Muscle of leg (tissue), 3 donors: ENCODE measurements at regions not wholly inside any gene's neighbourhood (a gene's known extent, or its start where the extent isn't known, plus 50 kb on each side); places are given as distances from the start of the nearest gene placed in this dataset.

Experiments
- DNase-seq: peaks from one replicate; pipeline ENCODE4 v3.0.0; 2013
- H3K27ac ChIP-seq: one replicate; pipeline ENCODE4 v1.5.1; 2013; ENCODE audit warnings: mild to moderate bottlenecking, low read length, control low read depth
- H3K27me3 ChIP-seq: one replicate; pipeline ENCODE4 v1.6.1; 2013; ENCODE audit warnings: low read length; ENCODE audit not compliant: control insufficient read depth, insufficient read depth
- H3K36me3 ChIP-seq: one replicate; pipeline ENCODE4 v1.6.1; 2013; ENCODE audit warnings: low read length; ENCODE audit not compliant: control insufficient read depth, insufficient read depth
- H3K4me1 ChIP-seq: one replicate; pipeline ENCODE4 v1.6.1; 2013; ENCODE audit warnings: low read length; ENCODE audit not compliant: control insufficient read depth, insufficient read depth
- H3K4me3 ChIP-seq: one replicate; pipeline ENCODE4 v1.5.1; 2013; ENCODE audit warnings: low read length, control low read depth
- H3K9me3 ChIP-seq: replicated peaks from 2 replicates; pipeline ENCODE4 v1.6.1; 2013; ENCODE audit warnings: low read depth, low read length; ENCODE audit not compliant: control insufficient read depth
- WGBS: methylation state at CpG from one replicate; pipeline ENCODE4 v1.1.5; 2013; ENCODE audit warnings: missing lambda C conversion rate; ENCODE audit not compliant: insufficient coverage; 5-methylcytosine and 5-hydroxymethylcytosine counted together

DNA sequence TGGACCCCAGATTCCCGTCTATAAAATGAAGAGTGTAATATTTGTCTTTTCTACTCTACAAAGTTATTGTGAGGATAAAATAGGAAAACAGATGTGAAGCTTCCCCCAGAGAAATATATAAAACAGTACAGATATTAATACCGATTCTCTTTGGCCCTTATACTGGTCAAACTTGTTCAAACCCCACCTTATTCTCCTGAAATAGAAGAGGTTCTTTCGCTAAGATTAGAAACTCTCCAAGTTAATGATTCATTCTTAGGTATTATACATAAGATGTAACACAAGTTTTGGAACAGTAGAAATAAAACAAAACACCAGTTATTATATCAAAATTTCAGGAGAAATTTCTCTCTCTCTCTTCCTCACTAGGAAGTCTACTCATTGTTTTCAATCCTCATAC is 852.4 kb upstream of the ADAMTS5 start:
- Histone ChIP-seq H3K27ac (no peak overlapping the region), H3K9me3 (no peaks in the 10 kb centered on the region), H3K27me3 (no peaks in the 10 kb centered on the region), H3K4me3 (no peak overlapping the region), H3K36me3 (no peaks in the 10 kb centered on the region), H3K4me1 (no peaks in the 10 kb centered on the region)
- DNase-seq, result no peak
- no CpG with 5 or more reads among the region's 3 CpGs for WGBS

DNA sequence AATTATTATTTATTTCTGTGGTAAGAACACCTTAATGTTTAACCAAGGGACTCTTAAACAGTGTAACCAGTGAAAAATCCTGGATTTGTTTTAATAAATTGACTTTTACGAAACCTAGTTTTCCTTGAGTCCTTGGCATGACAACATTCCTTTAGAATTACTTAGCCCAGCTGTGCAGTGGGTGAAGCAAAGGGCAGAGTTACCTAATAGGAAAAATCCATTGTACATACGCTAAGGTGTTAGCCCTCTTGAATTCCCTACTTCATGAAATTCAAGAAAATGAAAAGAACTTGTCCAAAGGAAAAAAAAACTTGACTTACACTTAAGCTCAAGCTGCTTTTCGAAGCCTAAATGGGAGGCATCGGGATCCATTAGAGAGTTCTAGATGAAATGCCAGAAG is 852.0 kb upstream of the ADAMTS5 start:
- H3K27ac ChIP-seq, result no peak overlapping the region
- H3K9me3 ChIP-seq, result no peaks in the 10 kb centered on the region
- no peaks in the 10 kb centered on the region for H3K27me3 ChIP-seq
- no peaks in the 10 kb centered on the region for H3K4me1 ChIP-seq
- peak; percentile 50 for DNase-seq
- no CpG with 5 or more reads among the region's 4 CpGs for WGBS
- no peaks in the 10 kb centered on the region for H3K36me3 ChIP-seq
- no peak overlapping the region for H3K4me3 ChIP-seq

DNA sequence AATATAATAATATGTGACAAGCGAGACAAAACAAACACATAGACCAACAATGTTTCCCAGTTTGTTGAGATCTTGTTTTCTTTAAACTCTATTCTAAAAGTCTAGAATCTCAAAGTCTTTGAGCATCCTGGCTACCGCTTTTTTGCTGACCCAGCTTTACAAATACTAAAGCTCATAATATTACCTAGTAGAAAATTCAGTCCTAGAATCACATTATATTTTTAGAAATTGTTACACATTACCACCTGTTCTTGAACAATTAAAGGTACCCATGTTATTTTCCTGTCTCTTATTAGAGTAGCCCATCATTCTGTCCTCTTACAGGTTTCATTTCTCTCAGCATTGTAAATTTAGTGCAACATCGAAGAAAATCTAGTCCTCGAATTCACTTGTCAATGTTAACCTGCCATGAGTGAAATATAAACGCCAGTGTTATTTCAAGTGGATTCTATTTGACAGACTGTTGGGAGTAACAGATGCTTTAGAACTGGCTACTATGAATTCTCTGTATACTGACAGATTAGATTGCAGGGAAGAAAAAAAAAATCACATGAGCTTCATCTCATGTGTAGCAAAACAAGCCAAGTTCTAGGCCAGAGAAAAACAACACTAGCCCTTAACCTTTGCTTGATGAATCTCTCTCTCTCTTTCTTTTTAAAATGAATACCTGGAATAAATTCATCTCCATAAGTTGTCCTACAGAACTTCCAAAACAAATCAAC is 851.2 kb upstream of the ADAMTS5 start:
- Histone ChIP-seq H3K27ac (no peak overlapping the region), H3K27me3 (no peaks in the 10 kb centered on the region), H3K4me3 (no peak overlapping the region), H3K9me3 (no peaks in the 10 kb centered on the region), H3K36me3 (no peaks in the 10 kb centered on the region), H3K4me1 (no peaks in the 10 kb centered on the region)
- WGBS, result no CpG with 5 or more reads among the region's 5 CpGs
- DNase-seq, result no peak

DNA sequence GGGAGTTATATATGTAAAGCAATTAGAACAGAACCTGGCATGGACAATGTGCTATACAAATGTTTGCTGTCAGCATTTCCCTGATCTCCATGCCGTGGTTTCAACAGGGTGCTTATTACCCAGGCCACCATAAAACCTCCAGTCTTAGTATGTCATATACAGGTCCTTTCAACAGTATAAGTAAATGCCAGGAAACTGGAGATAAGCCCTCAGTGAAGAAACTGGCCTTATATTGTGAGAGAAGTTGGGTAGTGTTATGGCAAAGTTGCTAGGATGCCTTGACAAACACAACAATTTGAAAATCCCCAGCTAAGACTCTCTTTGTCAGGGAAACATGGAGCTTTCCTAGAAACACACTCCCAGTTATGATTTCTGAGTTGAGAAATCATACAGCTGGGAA is 850.2 kb upstream of the ADAMTS5 start:
- Histone ChIP-seq H3K36me3 (no peaks in the 10 kb centered on the region), H3K4me1 (no peaks in the 10 kb centered on the region), H3K4me3 (no peak overlapping the region), H3K27me3 (no peaks in the 10 kb centered on the region), H3K9me3 (no peaks in the 10 kb centered on the region), H3K27ac (no peak overlapping the region)
- no CpG with 5 or more reads among the region's 1 CpG for WGBS
- peak; percentile 51 for DNase-seq

DNA sequence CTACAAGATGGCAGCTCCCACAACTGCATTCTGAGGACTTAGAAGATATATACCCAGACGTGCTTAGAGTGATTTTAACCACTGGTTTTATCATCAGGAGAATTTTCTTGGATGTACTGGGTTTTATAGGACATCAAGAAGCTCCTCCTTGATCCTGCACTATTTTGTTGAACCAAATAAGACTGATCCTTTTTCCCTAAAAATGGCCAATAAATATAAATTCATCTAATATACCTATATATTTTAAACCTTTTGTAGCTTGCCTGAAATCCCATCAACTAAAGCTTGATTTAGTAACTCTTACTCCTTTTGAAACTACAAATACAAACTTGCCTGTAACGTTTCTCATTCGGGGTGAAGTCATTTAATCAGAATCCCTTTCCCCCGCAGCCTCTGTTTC is 849.4 kb upstream of the ADAMTS5 start:
- Histone ChIP-seq H3K4me1 (no peaks in the 10 kb centered on the region), H3K9me3 (no peaks in the 10 kb centered on the region), H3K27ac (no peak overlapping the region), H3K4me3 (no peak overlapping the region), H3K36me3 (no peaks in the 10 kb centered on the region), H3K27me3 (no peaks in the 10 kb centered on the region)
- WGBS, result no CpG with 5 or more reads among the region's 4 CpGs
- DNase-seq, result no peak

DNA sequence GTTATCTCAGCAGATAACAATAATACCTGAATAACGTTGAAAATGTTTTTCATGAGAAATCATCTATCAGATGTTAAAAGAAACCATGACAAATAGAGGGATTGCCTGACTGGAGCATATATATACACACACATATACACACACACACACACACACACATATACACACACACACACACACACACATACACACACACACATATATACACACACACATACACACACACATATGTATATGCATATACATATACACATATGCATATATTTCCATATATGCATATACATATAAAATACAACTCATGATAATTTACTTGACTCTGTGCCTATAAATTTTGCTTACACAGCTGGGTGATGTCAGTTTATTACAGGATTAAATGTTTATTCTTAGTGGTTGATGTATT is 847.3 kb upstream of the ADAMTS5 start:
- DNase-seq, result no peak
- H3K4me3 ChIP-seq, result no peak overlapping the region
- H3K27me3 ChIP-seq, result no peaks in the 10 kb centered on the region
- H3K27ac ChIP-seq, result no peak overlapping the region
- no CpG with 5 or more reads among the region's 1 CpG for WGBS
- no peaks in the 10 kb centered on the region for H3K36me3 ChIP-seq
- peaks cover 2% of the 10 kb centered on the region for H3K9me3 ChIP-seq
- H3K4me1 ChIP-seq, result no peaks in the 10 kb centered on the region

DNA sequence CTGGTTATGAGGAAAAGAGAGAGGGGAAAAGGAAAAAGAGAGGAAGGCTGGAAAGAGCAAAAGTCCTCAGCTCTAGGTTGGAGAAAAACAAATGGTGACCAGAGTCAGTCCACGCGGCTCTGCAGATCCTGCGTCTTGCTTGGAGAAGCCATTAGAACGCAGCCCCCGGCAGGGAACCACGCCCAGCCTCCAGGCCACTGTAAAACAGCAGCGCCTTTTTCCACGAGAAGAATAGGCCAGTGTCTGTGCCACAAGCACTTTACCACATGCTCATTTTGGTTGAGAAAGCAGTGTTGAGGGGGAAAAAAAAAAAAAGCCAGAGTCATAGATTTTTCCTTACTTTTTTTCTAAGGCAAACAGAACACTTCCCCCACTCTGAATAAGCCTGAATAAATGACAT is 846.9 kb upstream of the ADAMTS5 start:
- H3K9me3 ChIP-seq, result peaks cover 2% of the 10 kb centered on the region
- H3K27ac ChIP-seq, result no peak overlapping the region
- no peaks in the 10 kb centered on the region for H3K36me3 ChIP-seq
- H3K4me3 ChIP-seq, result no peak overlapping the region
- 38% methylated on average over 5 of the region's 8 CpGs for WGBS
- DNase-seq, result peak; percentile 78
- H3K27me3 ChIP-seq, result no peaks in the 10 kb centered on the region
- H3K4me1 ChIP-seq, result no peaks in the 10 kb centered on the region

DNA sequence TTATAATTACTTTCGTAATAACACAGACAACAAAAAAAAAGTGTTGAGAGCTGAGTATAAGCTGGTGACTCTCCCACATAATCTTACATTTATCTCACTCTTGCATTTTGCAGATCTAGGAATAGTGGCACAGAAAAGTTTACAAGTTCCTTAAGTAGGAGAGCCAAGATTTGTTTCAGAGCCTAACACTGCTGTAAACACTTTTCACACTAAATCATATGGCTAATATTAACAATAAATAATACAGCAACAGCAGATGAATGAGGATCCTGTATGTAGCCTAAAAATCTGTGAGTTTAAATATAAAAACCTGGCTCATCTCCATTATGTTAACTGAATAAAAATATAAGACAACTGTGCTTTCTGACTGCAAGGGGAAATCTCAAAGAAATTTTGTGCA is 846.5 kb upstream of the ADAMTS5 start:
- WGBS, result no CpG with 5 or more reads among the region's 1 CpG

DNA sequence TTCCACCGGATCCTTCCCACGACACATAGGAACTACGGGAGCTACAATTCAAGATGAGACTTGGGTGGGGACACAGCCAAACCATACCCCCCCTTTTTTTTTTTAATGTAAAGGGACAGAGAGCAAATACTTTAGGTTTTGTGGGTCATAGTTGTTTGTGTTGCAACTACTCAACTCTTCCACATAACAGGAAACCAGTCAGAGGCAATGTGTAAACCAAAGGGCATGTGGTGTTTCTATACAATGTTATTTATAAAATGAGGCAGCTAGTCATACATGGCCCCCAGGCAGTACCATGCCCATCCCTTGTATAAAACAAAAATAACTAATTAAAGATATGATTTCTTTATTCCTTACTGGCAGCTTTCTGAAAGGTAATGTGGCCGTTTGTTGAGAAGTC is 845.4 kb upstream of the ADAMTS5 start:
- Histone ChIP-seq H3K36me3 (no peaks in the 10 kb centered on the region), H3K27ac (no peak overlapping the region), H3K27me3 (no peaks in the 10 kb centered on the region), H3K9me3 (peaks cover 2% of the 10 kb centered on the region), H3K4me1 (no peaks in the 10 kb centered on the region), H3K4me3 (no peak overlapping the region)
- WGBS, result no CpG with 5 or more reads among the region's 4 CpGs
- DNase-seq, result no peak

More for the DNA sequence above, 846.5 kb upstream of the ADAMTS5 start:
- Histone ChIP-seq H3K9me3 (peaks cover 2% of the 10 kb centered on the region), H3K27me3 (no peaks in the 10 kb centered on the region), H3K27ac (no peak overlapping the region), H3K36me3 (no peaks in the 10 kb centered on the region), H3K4me3 (no peak overlapping the region), H3K4me1 (no peaks in the 10 kb centered on the region)
- DNase-seq, result no peak

DNA sequence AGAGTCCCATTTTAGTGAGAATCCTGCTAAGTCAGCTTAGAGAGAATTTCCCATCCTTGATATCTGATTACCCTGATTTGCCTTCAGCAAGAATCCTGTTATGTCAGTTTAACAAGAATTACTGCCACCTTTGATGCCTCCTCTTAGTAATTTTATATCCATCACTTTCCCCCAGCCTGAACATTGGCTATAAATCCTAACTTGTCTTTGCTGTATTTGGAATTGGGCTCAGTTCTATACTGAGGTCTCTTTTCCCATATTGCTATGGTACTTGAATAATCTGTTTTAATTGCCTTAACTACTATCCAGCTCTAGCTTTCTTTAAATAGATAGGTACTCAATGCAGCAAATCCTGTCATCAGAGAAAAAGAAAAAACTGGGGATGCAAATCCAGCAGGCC is 842.0 kb upstream of the ADAMTS5 start:
- no peak overlapping the region for H3K27ac ChIP-seq
- peaks cover 2% of the 10 kb centered on the region for H3K9me3 ChIP-seq
- H3K27me3 ChIP-seq, result no peaks in the 10 kb centered on the region
- H3K36me3 ChIP-seq, result no peaks in the 10 kb centered on the region
- no peak for DNase-seq
- no peak overlapping the region for H3K4me3 ChIP-seq
- peaks cover 3% of the 10 kb centered on the region for H3K4me1 ChIP-seq

DNA sequence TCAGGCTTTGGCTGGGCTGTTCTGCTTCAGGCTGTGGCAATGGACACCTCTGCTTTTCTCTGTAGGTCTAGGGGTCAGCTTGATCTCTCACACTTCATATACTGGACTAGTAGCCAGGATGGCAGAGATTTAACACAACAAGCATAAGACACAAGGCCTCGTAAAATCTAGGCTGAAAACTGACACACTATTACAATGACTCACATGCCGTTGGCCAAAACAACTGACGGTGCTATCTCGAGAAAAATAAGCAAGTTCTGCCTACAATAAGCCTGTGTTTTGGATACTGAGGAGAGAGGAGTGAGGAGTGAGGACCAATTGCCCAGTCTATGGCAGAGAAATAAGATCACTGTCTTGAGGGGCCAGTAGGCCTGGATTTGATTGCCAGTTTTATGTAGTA is 840.7 kb upstream of the ADAMTS5 start:
- Histone ChIP-seq H3K4me3 (no peak overlapping the region), H3K27ac (no peak overlapping the region), H3K36me3 (no peaks in the 10 kb centered on the region), H3K4me1 (peaks cover 3% of the 10 kb centered on the region), H3K27me3 (no peaks in the 10 kb centered on the region), H3K9me3 (peaks cover 2% of the 10 kb centered on the region)
- WGBS, result 100% methylated on average over 1 of the region's 4 CpGs
- DNase-seq, result no peak
